ENCODE measurements at regions not wholly inside any gene's neighbourhood (a gene's known extent, or its start where the extent isn't known, plus 50 kb on each side); places are given as distances from the start of the nearest gene placed in this dataset.
A peak's percentile ranks its signal among the peaks of the same experiment; 100 is the strongest.

DNA sequence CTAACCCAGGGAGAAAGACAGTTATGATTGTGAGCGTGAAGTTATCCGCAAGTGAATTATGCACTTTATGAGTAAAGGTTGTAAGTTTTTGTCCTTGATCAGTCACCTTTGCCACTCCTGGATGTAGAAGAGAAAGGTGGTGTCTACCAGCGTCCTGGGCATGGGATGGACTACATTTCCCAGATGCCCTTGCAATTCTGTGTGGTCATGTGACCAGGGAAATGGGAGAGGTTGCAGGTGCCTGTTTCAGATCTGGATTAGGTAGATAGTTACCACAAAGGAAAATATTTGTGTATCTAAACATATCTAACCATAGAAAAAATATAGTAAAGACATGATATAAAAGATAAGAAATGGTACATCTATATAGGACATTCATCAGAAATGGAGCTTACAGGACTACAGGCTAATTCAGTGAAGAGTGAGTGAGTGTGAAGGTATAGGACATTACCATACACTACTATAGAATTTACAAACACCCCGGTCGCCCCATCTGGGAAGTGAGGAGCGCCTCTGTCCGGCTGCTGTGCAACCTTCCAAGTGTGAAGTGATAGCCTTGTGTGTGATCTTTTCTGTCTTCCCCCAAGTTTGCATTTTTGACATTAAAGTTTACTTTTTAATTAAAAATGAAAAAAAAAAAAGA, 51.6 kb upstream of the CACNA1A start:
- TF ChIP-seq CTCF (IDR thresholded peaks at IDR 0.05) = no peak
- Histone ChIP-seq H3K27ac (no peak overlapping the region), H3K4me3 (no peak overlapping the region), H3K4me1 (no peaks in the 10 kb centered on the region), H3K36me3 (no peaks in the 10 kb centered on the region), H3K27me3 (peaks cover 0 to 8% (median 0%) of the 10 kb centered on the region in 4 donors), H3K9me3 (no peaks in the 10 kb centered on the region)
- intact Hi-C loops (cut with DNase I) = no loop called here
- no peak for FAIRE-seq
- ATAC-seq = peak in 3 of 4 donors; percentile 62 to 79 (median 70)
- peak in 2 of 6 donors; percentile 11 to 12 for DNase-seq
- WGBS, 2 donors = 30 to 42% methylated on average over 7 of the region's 7 CpGs

DNA sequence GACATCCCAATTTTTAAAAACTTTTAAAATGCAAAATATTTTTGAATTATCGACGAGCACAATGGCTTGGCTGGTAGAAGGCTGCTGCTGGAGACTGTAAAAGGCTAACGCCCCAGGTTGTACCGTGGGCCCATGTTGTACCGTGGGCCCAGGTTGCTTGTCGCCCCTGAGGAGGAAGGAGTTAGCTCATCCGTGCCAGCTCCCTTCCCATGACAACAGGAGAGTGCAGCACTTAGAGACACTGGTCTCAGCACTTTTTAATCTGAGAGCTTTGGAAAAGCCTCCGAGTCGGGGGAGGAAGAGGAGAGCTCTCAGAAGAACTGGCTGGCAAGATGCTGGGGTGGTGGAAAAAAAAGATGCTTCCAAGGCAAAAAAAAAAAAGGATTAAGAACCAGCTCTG, 50.3 kb upstream of the CACNA1A start:
- no peaks in the 10 kb centered on the region for H3K4me1 ChIP-seq
- ATAC-seq (peak in 2 of 4 donors; percentile 41 to 60), DNase-seq (no peak), FAIRE-seq (no peak)
- intact Hi-C loops (cut with DNase I) = no loop called here
- no peak for TF ChIP-seq CTCF (IDR thresholded peaks at IDR 0.05)
- H3K27ac ChIP-seq = no peak overlapping the region
- no peaks in the 10 kb centered on the region for H3K9me3 ChIP-seq
- no peak overlapping the region for H3K4me3 ChIP-seq
- H3K36me3 ChIP-seq = no peaks in the 10 kb centered on the region
- WGBS, 2 donors = 60 to 66% methylated on average over 9 of the region's 9 CpGs
- H3K27me3 ChIP-seq = peaks cover 0 to 8% (median 0%) of the 10 kb centered on the region in 4 donors
